Spleen (tissue), 7 donors: ENCODE measurements at regions not wholly inside any gene's neighbourhood (a gene's known extent, or its start where the extent isn't known, plus 50 kb on each side); places are given as distances from the start of the nearest gene placed in this dataset.

Source experiments
- POLR2A ChIP-seq, 3 donors: fragments of 450-650 bp; IDR thresholded peaks; one replicate each; pipeline ENCODE4 v1.5.1; 2017; ENCODE audit warnings: antibody characterized with exemption in 3 of 3, mild to moderate bottlenecking in 1 of 3
- POLR2AphosphoS5 ChIP-seq, 3 donors: sonication (generic); formaldehyde crosslinking; IDR thresholded peaks; one replicate each; pipeline ENCODE4 v1.5.1; 2017; ENCODE audit warnings: antibody characterized with exemption in 3 of 3
- TF ChIP-seq, protein P1 (sequence below), 11 experiments: fragments of 200-600 bp in 7 of 11; fragments of 450-650 bp in 4 of 11; sonication (generic) in 4 of 11; IDR thresholded peaks in 8 of 11; conservative IDR thresholded peaks in 3 of 11; 1 replicate in 7 of 11; 2 replicates in 4 of 11; pipeline versions ENCODE4 v1.4.0 to v1.8.0; 2016 to 2021; ENCODE audit warnings: antibody characterized with exemption in 11 of 11, inconsistent platforms in 4 of 11, mild to moderate bottlenecking in 1 of 11
- donor health status: DM: no; HTN: no; CAD: no; lungs with moderate emphysema.
- donor health status: DM: no; HTN: no; CAD: no.
- donor health status: DM: no; HTN: no; CAD: no.

DNA sequence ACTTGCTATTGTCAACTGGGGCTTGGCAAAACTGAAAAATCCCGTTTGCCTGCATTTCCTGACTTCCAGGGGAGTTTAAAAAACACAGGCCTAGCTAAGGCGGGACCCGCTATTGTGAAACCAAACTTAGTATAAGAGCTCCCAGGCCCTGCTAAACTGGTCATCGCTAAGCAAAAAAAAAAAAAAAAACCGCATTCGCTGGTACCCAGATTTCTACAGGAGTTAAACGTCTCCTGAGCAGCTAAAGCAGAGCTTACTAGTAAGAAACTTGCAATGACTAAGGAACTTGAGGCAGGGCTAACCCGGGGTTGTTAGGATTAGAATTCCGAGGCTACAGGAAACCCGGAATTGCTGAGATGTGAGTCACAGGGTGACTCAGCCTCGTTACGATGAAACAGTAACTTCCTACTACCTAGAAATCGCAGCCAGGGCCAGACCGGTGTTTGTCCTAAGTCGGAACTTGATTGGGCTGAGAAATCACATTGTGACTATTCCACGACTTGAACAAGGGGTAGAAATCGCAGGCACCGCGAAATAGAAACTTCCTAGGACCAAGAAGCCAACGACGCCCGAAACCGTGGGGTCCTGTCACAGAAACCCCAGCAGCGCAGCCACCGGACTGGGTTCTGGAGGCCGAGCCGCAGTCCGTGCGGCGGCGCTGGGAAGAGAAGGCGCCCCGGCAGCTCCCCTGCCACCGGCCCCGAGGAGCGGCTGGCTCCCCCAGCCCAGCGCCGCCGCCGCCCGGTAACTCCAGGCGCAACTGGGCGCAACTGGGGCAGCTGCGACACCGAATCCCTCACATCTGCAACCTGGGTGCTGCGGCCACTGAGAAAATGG is 89.4 kb downstream of the ANXA2R start:
- TF ChIP-seq, protein P1, sequence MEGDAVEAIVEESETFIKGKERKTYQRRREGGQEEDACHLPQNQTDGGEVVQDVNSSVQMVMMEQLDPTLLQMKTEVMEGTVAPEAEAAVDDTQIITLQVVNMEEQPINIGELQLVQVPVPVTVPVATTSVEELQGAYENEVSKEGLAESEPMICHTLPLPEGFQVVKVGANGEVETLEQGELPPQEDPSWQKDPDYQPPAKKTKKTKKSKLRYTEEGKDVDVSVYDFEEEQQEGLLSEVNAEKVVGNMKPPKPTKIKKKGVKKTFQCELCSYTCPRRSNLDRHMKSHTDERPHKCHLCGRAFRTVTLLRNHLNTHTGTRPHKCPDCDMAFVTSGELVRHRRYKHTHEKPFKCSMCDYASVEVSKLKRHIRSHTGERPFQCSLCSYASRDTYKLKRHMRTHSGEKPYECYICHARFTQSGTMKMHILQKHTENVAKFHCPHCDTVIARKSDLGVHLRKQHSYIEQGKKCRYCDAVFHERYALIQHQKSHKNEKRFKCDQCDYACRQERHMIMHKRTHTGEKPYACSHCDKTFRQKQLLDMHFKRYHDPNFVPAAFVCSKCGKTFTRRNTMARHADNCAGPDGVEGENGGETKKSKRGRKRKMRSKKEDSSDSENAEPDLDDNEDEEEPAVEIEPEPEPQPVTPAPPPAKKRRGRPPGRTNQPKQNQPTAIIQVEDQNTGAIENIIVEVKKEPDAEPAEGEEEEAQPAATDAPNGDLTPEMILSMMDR (IDR thresholded peaks at IDR 0.05 in 8 of 11, conservative IDR thresholded peaks at IDR 0.05 in 3 of 11), result no peak
- TF ChIP-seq POLR2A (IDR thresholded peaks at IDR 0.05), result peak in 1 of 3 donors; percentile 20
- peak in 1 of 3 donors; percentile 76 for TF ChIP-seq POLR2AphosphoS5 (IDR thresholded peaks at IDR 0.05)
